ENCODE measurements at regions not wholly inside any gene's neighbourhood (a gene's known extent, or its start where the extent isn't known, plus 50 kb on each side); places are given as distances from the start of the nearest gene placed in this dataset.

DNA sequence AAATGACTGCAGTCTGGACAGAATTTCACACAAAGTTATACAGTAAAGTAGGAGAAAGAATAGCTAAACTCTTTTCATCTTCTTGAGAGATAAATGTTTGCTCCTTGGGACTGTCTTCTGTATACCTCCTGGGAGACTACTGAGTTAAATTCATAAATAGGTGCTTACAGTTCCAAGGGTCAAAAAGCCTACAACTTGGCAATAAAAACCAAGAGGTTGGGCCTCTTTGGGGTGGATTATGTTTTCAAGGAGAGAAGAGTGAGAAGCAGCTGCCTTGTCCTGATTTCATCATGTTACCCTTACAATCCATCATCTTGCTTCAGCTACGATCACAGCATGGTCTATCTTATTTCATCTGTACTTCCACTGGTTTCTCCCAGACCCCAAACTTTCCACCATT is 213.2 kb upstream of the RPS23 start:
- no peaks in the 10 kb centered on the region for H3K4me1 ChIP-seq
- TF ChIP-seq, protein P1, sequence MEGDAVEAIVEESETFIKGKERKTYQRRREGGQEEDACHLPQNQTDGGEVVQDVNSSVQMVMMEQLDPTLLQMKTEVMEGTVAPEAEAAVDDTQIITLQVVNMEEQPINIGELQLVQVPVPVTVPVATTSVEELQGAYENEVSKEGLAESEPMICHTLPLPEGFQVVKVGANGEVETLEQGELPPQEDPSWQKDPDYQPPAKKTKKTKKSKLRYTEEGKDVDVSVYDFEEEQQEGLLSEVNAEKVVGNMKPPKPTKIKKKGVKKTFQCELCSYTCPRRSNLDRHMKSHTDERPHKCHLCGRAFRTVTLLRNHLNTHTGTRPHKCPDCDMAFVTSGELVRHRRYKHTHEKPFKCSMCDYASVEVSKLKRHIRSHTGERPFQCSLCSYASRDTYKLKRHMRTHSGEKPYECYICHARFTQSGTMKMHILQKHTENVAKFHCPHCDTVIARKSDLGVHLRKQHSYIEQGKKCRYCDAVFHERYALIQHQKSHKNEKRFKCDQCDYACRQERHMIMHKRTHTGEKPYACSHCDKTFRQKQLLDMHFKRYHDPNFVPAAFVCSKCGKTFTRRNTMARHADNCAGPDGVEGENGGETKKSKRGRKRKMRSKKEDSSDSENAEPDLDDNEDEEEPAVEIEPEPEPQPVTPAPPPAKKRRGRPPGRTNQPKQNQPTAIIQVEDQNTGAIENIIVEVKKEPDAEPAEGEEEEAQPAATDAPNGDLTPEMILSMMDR (IDR thresholded peaks at IDR 0.05): no peak
- no peak for TF ChIP-seq POLR2A (IDR thresholded peaks at IDR 0.05)
- 88 to 94% (median 92%) methylated on average over 1 of the region's 1 CpG for WGBS, 4 donors
- DNase-seq (no peak), ATAC-seq (no peak)
- H3K36me3 ChIP-seq: no peaks in the 10 kb centered on the region
- no peaks in the 10 kb centered on the region for H3K9me3 ChIP-seq
- intact Hi-C loops (cut with DNase I): loop anchor here in 2 of 10 donors (10.0 kb wide), 1 partner anchor 127 kb away; no protein-coding TSS in a partner anchor
- no peak overlapping the region for H3K27ac ChIP-seq
- H3K27me3 ChIP-seq: no peaks in the 10 kb centered on the region
- H3K4me3 ChIP-seq: no peak overlapping the region

DNA sequence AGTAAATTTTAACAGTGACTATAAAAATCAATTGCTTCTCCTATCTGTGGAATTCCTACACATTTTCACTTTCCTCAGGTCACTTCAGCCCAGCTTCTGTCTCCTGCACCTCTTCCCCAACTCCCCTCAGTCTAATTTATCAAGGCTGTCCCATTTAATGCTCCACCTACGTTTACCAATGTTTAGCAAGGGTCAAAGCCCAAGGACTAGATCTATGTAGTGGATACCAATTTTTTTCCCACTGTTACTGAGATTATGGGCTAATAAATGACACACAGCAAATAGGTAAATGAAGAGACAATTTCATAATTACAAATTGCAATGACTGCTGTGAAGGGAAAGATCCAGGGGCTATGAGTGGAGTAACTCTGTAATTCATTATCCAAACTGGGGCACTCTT is 211.5 kb upstream of the RPS23 start:
- intact Hi-C loops (cut with DNase I): loop anchor here in 2 of 10 donors (10.0 kb wide), 1 partner anchor 125 kb away; no protein-coding TSS in a partner anchor
- WGBS, 4 donors: 74 to 82% (median 78%) methylated on average over 1 of the region's 1 CpG

DNA sequence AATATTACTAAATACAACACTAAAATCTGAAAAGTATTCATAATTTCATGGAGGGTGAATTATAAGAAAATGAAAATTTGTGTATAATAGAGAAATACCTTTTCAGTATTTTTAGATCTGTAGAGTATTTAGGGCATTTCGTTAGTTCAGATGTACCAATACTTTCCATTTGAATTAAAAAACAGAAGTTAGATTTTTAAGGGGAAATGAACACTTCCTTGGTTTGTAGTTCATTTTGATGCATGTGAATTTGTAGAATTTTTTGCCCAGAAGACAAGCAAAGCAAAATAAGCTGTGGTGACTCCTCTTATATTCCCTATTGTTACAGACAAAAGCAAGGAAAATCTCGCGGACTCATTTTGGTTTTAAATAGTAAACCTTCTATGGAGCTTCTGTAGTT is 209.0 kb upstream of the RPS23 start:
- H3K4me1 ChIP-seq: no peaks in the 10 kb centered on the region
- WGBS, 4 donors: 79 to 86% (median 85%) methylated on average over 3 of the region's 3 CpGs
- ATAC-seq: no peak

More for the DNA sequence above, 211.5 kb upstream of the RPS23 start:
- ATAC-seq: no peak
- Histone ChIP-seq H3K27ac (no peak overlapping the region), H3K9me3 (no peaks in the 10 kb centered on the region), H3K4me3 (no peak overlapping the region), H3K4me1 (no peaks in the 10 kb centered on the region), H3K27me3 (no peaks in the 10 kb centered on the region), H3K36me3 (no peaks in the 10 kb centered on the region)
- TF ChIP-seq POLR2A (IDR thresholded peaks at IDR 0.05): no peak
- TF ChIP-seq, protein P1 (IDR thresholded peaks at IDR 0.05): no peak
- DNase-seq: no peak

DNA sequence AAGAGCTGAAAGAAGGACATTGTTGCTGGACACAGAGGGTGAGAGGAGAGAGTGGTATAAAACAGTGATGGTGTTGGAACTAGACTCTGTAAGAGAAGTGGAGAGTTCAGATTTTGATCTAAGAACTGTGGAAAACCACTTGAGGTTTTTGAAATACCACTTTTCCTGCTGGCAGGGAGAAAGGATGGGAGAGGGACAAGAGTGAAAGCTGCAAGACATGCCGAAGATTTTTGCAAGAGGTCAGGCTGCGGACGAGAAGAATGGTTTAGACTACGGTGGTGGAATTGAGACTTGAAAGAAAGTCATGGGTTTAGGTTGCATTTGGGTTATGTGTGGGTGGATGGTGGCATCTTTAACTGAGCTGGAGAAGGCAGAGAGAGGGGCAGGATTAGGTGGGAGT is 202.2 kb upstream of the RPS23 start:
- Histone ChIP-seq H3K27me3 (no peaks in the 10 kb centered on the region), H3K36me3 (no peaks in the 10 kb centered on the region), H3K9me3 (no peaks in the 10 kb centered on the region), H3K4me3 (no peak overlapping the region), H3K27ac (no peak overlapping the region), H3K4me1 (no peaks in the 10 kb centered on the region)
- 81 to 85% (median 83%) methylated on average over 4 of the region's 4 CpGs for WGBS, 4 donors
- ATAC-seq: no peak
- no peak for DNase-seq
- TF ChIP-seq POLR2A (IDR thresholded peaks at IDR 0.05): no peak
- TF ChIP-seq, protein P1 (IDR thresholded peaks at IDR 0.05): no peak
- intact Hi-C loops (cut with DNase I): no loop called here

More for the DNA sequence above, 209.0 kb upstream of the RPS23 start:
- TF ChIP-seq, protein P1 (IDR thresholded peaks at IDR 0.05): no peak
- TF ChIP-seq POLR2A (IDR thresholded peaks at IDR 0.05): no peak
- H3K27ac ChIP-seq: no peak overlapping the region
- intact Hi-C loops (cut with DNase I): no loop called here
- DNase-seq: no peak
- H3K27me3 ChIP-seq: no peaks in the 10 kb centered on the region
- H3K36me3 ChIP-seq: no peaks in the 10 kb centered on the region
- H3K4me3 ChIP-seq: no peak overlapping the region
- H3K9me3 ChIP-seq: no peaks in the 10 kb centered on the region
